ENCODE measurements at regions not wholly inside any gene's neighbourhood (a gene's known extent, or its start where the extent isn't known, plus 50 kb on each side); places are given as distances from the start of the nearest gene placed in this dataset.

DNA sequence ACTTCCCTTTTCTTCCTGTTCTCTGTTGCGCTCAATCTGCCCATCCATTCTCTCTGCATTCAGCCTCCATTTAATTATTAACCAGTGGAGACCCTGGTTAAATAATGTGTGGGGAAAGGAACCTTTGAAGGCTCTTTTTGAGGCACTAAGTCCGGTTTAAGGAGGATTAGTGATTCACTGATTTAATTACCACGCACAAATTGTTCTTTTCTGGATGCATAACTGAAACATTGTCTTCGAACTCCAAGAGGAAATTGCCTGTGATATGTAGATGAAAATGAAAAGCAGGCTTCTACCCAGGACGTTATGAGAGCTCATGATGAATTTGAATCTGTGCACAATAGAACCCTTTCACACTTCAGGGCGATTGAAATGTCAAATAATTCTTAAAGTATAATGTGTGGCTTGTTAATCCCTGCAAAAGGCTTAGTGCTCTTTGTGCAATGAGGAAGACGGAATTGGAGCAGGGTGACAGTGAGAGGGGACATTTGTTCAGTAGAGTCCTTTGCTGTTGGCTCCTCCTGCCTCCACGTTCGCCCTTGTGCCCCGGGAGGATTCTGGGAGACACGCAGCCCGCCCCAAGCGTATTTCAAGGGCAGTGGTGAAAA is 51.1 kb upstream of the ZNF236 start:
- no peak for DNase-seq

GRCh38 chr18:76767954-76768353 is 54.4 kb upstream of the ZNF236 start:
- DNase-seq, result no peak

DNA sequence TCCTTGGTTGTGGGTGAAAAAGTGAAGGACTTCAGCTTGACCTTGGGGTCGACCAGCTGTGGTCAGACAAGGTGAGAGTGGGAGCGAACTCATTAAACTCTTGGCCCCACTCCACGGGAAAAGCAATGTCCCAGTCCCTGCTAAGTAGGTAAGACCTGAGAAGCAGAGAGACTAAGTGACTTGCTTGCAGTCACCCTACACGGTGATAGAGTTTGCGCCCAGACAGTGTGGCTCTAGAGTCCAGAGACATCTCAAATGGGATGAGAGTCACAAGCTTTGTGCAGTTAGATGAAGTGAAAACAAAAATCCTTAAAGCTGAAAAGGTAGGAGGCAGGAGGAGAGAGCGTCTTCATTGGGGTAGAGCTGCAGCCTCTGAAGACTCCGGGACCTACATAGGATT is 55.9 kb upstream of the ZNF236 start:
- no peak for DNase-seq

DNA sequence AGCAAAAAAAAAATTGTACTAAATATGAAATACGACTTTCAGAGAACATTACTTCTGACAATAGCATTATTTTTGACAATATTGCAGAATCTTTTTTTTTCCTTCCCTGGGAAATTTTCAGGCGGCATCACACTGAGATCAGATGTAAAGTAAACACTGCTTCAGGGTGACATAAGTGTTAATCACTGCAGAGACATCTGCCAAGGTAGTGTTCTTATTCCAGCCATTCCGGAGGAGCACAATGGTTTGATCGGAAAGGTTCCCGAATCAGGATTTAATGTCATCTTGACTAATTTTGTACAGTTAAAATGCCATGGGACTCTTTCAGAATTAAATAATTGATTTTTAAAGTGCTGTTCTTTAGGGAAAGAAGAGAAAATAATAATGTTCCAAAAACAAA is 56.7 kb upstream of the ZNF236 start:
- DNase-seq, result no peak

DNA sequence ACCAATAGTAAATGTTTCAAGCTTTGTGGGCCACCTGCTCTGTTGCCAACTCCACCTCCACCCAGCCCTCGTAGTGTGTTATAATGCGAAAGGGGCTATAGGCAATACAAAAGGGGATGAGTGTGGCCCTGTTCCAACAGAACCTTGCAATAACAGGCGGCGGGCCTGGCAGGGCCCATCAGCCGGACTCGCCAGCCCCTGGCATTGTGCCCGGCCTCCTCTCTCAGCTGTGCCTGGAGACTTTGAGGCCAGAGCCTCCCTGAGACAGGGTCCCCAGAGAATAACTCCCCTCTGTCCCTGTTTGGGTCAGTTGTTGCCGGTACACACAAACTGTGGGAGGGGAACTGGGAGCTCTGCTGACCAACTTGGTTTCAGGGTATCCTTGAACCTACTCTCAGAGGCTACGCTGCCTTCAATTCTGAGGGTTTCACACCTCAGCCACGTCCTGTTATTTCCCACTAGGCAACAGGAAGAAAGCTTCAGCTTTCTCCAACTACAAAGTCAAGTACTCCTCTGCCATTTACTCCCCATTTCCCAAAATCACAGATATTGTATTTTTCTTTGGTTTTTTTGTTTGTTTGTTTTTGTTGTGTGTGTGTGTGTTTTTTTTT is 58.0 kb upstream of the ZNF236 start:
- DNase-seq, result no peak

- no peak for DNase-seq
Measured at GRCh38 chr18:76759056-76759455, 63.3 kb upstream of the ZNF236 start.

DNA sequence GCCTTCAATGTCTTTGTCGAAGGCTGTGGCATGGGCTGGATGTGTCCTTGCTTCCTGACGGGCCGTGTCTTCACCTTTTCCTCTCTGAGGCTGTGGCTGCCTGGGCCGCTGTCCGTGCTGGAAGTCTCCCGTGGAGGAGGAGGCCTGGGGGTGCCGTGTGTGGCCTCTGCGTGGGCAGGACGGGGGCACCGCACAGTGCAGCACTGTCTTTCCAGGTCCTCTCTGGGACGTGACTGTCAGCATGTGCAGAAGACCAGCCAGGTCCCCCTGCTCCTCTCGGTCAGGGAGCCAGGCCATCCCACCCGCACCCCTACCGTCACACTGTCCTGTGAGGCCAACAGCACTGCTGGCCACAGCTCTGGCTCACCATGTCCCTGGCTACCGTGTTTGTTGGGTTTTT is 64.4 kb upstream of the ZNF236 start:
- no peak for DNase-seq

DNA sequence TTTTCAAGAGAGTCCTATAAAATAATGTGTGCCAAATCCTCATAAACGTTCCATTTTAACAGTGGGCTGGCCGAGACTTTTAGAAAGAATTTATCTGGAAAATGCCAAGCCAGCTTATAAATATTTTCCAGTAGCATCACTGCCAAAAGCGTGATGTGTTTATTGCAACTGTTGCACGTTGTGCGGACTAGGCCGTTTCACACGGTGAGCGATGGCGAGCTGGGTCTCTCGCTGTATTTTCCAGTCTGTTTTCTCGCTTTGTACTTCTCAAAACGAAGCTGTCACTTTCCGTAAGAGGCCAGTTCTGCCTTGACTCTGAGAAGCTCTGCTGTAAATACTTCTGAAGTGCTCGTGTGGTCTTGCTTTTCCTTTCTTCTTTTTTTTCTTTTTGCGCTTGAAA is 65.0 kb upstream of the ZNF236 start:
- no peak for DNase-seq

GRCh38 chr18:76756531-76757253 is 65.7 kb upstream of the ZNF236 start:
- DNase-seq, result no peak

- no peak for DNase-seq
Measured at GRCh38 chr18:76754351-76754750, 68.0 kb upstream of the ZNF236 start.

DNA sequence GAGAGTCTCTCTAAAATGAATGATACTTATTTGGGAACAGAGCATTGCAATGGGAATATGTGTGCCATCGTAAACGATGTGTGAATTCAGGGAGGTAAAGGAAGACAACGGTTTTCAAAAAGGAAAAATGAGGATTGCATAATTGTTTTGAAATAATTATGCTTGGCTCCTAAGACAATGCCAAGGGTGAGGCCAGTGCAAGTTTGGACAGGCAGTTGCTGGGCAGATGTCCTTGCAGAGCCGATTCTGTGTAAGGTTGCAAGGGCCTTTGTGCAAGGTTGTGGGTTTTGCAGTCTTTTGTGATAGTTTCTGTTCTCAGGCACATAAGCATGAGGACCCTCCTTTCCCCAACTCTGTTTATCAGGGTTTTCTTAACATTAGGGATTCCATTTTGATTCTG is 70.0 kb upstream of the ZNF236 start:
- DNase-seq, result no peak

GRCh38 chr18:76750917-76751890 is 71.2 kb upstream of the ZNF236 start:
- DNase-seq, result no peak

DNA sequence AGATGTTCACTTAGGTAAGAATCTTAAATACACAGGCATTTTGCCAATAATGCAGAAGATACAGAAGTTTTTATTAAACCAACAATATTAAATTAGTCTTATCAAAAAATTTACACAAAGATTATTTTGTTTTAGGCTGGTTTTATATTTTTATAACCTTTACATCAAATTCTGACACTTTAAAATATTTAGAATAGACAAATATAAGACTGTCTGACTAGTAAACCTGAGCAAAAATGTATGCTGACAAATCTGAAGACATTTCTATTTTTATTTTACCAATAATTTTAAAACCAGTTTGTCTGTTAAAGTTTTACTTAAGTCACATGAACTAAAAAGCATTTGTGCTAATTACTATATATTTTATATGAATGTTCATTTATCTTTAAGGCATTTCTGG is 72.1 kb upstream of the ZNF236 start:
- DNase-seq, result no peak

- no peak for DNase-seq
Measured at GRCh38 chr18:76747676-76748075, 74.7 kb upstream of the ZNF236 start.

GRCh38 chr18:76741346-76741745 is 81.0 kb upstream of the ZNF236 start:
- no peak for DNase-seq

- DNase-seq, result no peak
Measured at GRCh38 chr18:76736309-76736708, 86.0 kb upstream of the ZNF236 start.

GRCh38 chr18:76730901-76731300 is 91.5 kb upstream of the ZNF236 start:
- no peak for DNase-seq

DNA sequence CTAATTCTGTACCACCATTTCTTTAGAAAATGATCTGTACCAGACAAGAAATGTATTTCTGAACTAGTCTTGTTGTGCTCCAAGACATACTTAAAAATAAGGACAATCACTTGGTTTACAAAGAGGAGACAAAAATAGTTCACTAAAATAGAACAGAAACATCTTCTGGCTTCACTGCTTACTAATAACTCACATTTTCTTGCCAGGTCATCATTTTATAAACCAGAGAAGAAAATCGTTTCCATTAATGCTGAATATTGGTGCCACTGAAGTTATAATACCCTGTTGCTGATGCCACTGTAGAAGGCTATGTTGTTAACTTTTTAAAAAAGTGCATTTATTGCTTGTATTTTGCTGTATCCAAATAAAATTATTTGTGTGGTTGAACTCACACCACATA is 94.8 kb upstream of the ZNF236 start:
- no peak for DNase-seq

GRCh38 chr18:76725445-76725844 is 96.9 kb upstream of the ZNF236 start:
- no peak for DNase-seq

GRCh38 chr18:76722224-76723061 is 99.9 kb upstream of the ZNF236 start:
- DNase-seq, result no peak

DNA sequence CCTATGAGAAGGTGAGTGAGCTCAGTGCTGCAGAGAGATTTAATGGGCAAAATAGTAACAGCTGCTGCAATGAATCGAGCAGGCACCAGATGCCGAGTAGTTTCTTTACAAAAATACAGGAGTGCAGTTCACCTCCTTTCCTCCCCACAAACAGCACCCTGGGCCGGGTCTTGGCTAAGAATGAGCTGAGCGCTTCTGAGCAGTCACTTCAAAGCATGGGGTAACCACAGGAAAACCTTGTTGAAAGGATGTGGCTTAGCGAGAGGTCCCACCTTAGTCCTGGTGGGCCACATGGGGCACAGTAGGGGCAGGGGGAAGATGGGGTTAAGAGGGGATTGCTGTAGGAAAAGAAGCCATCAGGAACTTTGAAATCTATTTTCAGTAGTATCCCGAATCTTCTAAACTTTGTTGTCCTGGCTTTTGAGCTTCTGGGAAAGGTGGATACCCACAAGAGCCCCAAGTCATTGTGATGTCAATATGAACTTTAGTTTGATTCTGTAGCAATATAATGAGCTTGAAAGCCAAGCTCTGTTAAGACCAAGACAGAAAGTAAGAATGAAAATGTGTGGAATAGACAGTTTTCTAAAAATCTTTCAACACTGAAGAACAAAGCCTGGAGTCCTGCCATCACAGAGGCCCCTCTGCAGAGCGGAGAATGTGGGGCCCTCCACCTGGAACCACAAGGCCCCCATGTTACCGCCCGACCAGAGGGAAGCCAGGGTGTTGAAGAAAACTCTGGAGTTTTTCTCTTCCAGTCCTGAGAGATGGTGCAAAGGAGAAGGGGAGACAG is 101.0 kb upstream of the ZNF236 start:
- DNase-seq, result peak; percentile 66

- DNase-seq, result no peak
Measured at GRCh38 chr18:76720683-76721082, 101.7 kb upstream of the ZNF236 start.
